ENCODE measurements at regions not wholly inside any gene's neighbourhood (a gene's known extent, or its start where the extent isn't known, plus 50 kb on each side); places are given as distances from the start of the nearest gene placed in this dataset.

DNA sequence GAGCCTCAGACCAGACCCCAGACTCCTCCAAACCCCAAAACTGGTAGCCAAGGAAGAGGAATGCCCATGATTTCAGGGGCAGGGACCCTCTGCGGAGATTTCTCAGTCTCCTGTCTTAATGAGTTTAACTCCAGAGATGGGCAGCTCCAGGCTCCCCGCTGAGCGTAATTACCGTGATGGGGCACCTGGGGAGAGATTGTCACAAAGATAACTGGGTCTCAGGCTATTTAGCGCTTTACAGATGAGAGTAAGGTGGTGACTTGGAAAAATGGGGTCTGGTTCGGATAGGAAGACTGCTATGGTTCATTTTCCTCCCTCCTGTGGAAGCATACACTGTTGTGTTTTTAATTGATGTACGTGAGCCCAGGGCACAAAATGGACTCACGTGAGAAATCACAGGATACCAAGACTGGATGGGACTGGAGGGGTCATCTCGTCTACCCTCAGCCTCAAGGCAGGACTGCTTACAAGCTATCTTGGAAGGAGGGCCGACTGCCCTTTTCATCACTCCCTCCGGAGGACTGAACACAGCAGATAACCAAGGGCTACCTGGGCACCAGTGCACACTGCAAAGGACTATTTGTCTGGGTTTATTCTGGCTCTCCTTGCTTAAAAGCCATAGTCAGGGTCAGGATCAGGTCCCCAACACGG is 427.8 kb downstream of the ZNF521 start:
- Histone ChIP-seq H3K9ac (ENCODE audit: low read depth, low read length) (no peak overlapping the region), H3K4me1 (ENCODE audit: insufficient read depth, low read length) (peaks cover 8% of the 10 kb centered on the region; the same call in 1 of the 2 replicates), H3K9me3 (ENCODE audit: insufficient read depth, low read depth, low read length) (no peaks in the 10 kb centered on the region), H3K27me3 (ENCODE audit: insufficient read depth, low read length) (peaks cover 14% of the 10 kb centered on the region; the same call in 1 of the 2 replicates), H3K36me3 (ENCODE audit: insufficient read depth, low read depth, low read length) (no peaks in the 10 kb centered on the region), H3K4me3 (ENCODE audit: low read length) (no peak overlapping the region), H3K27ac (ENCODE audit: low read length) (no peak overlapping the region)

GRCh38 chr18:24926649-24927048 is 425.3 kb downstream of the ZNF521 start:
- Histone ChIP-seq H3K4me1 (ENCODE audit: insufficient read depth, low read length) (peaks cover 17% of the 10 kb centered on the region; the same call in 1 of the 2 replicates), H3K27me3 (ENCODE audit: insufficient read depth, low read length) (peaks cover 14% of the 10 kb centered on the region; the same call in 1 of the 2 replicates), H3K27ac (ENCODE audit: low read length) (no peak overlapping the region), H3K9ac (ENCODE audit: low read depth, low read length) (no peak overlapping the region), H3K9me3 (ENCODE audit: insufficient read depth, low read depth, low read length) (no peaks in the 10 kb centered on the region), H3K4me3 (ENCODE audit: low read length) (no peak overlapping the region), H3K36me3 (ENCODE audit: insufficient read depth, low read depth, low read length) (no peaks in the 10 kb centered on the region)

GRCh38 chr18:24928301-24928878 is 423.6 kb downstream of the ZNF521 start:
- Histone ChIP-seq H3K9ac (ENCODE audit: low read depth, low read length) (no peak overlapping the region), H3K4me1 (ENCODE audit: insufficient read depth, low read length) (peaks cover 17% of the 10 kb centered on the region; the same call in 1 of the 2 replicates), H3K4me3 (ENCODE audit: low read length) (no peak overlapping the region), H3K36me3 (ENCODE audit: insufficient read depth, low read depth, low read length) (no peaks in the 10 kb centered on the region), H3K9me3 (ENCODE audit: insufficient read depth, low read depth, low read length) (no peaks in the 10 kb centered on the region), H3K27ac (ENCODE audit: low read length) (no peak overlapping the region), H3K27me3 (ENCODE audit: insufficient read depth, low read length) (peaks cover 11% of the 10 kb centered on the region; the same call in 1 of the 2 replicates)

DNA sequence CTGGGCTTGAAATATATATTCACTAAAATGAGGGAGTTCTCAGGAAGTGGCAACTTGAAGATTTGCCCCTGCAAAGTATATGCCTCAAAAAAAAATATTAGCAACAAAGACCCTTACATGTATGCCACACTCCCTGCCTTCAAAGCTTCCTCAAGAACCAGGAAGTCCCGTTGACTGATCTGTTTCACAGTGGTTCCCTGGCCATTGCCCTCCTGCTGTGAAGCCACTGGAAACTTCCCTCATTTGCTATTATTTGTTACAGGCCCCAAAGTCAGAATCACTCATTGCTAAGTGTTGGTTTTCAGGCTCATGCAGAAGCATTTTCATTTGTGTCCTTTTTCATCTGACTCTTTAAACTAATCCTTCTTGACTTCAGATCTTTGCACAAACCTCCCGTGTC is 421.5 kb downstream of the ZNF521 start:
- Histone ChIP-seq H3K36me3 (ENCODE audit: insufficient read depth, low read depth, low read length) (no peaks in the 10 kb centered on the region), H3K4me1 (ENCODE audit: insufficient read depth, low read length) (peaks cover 9% of the 10 kb centered on the region; the same call in 1 of the 2 replicates), H3K27ac (ENCODE audit: low read length) (no peak overlapping the region), H3K27me3 (ENCODE audit: insufficient read depth, low read length) (no peaks in the 10 kb centered on the region), H3K9ac (ENCODE audit: low read depth, low read length) (no peak overlapping the region), H3K4me3 (ENCODE audit: low read length) (no peak overlapping the region), H3K9me3 (ENCODE audit: insufficient read depth, low read depth, low read length) (no peaks in the 10 kb centered on the region)

- Histone ChIP-seq H3K9me3 (ENCODE audit: insufficient read depth, low read depth, low read length) (no peaks in the 10 kb centered on the region), H3K4me3 (ENCODE audit: low read length) (no peak overlapping the region), H3K9ac (ENCODE audit: low read depth, low read length) (no peak overlapping the region), H3K27me3 (ENCODE audit: insufficient read depth, low read length) (no peaks in the 10 kb centered on the region), H3K4me1 (ENCODE audit: insufficient read depth, low read length) (peaks cover 9% of the 10 kb centered on the region; the same call in 1 of the 2 replicates), H3K36me3 (ENCODE audit: insufficient read depth, low read depth, low read length) (no peaks in the 10 kb centered on the region), H3K27ac (ENCODE audit: low read length) (no peak overlapping the region)
Observed at GRCh38 chr18:24930971-24931370, 421.0 kb downstream of the ZNF521 start.

- Histone ChIP-seq H3K4me3 (ENCODE audit: low read length) (no peak overlapping the region), H3K4me1 (ENCODE audit: insufficient read depth, low read length) (peaks cover 9% of the 10 kb centered on the region; the same call in 1 of the 2 replicates), H3K27me3 (ENCODE audit: insufficient read depth, low read length) (no peaks in the 10 kb centered on the region), H3K9ac (ENCODE audit: low read depth, low read length) (no peak overlapping the region), H3K27ac (ENCODE audit: low read length) (no peak overlapping the region), H3K9me3 (ENCODE audit: insufficient read depth, low read depth, low read length) (no peaks in the 10 kb centered on the region), H3K36me3 (ENCODE audit: insufficient read depth, low read depth, low read length) (no peaks in the 10 kb centered on the region)
Observed at GRCh38 chr18:24933345-24933744, 418.6 kb downstream of the ZNF521 start.

- Histone ChIP-seq H3K36me3 (ENCODE audit: insufficient read depth, low read depth, low read length) (no peaks in the 10 kb centered on the region), H3K27ac (ENCODE audit: low read length) (no peak overlapping the region), H3K4me1 (ENCODE audit: insufficient read depth, low read length) (peaks cover 9% of the 10 kb centered on the region; the same call in 1 of the 2 replicates), H3K9ac (ENCODE audit: low read depth, low read length) (no peak overlapping the region), H3K4me3 (ENCODE audit: low read length) (no peak overlapping the region), H3K27me3 (ENCODE audit: insufficient read depth, low read length) (no peaks in the 10 kb centered on the region), H3K9me3 (ENCODE audit: insufficient read depth, low read depth, low read length) (no peaks in the 10 kb centered on the region)
Observed at GRCh38 chr18:24934258-24934932, 417.6 kb downstream of the ZNF521 start.

- Histone ChIP-seq H3K4me1 (ENCODE audit: insufficient read depth, low read length) (peaks cover 9% of the 10 kb centered on the region; the same call in 1 of the 2 replicates), H3K36me3 (ENCODE audit: insufficient read depth, low read depth, low read length) (no peaks in the 10 kb centered on the region)
Observed at GRCh38 chr18:24935008-24935407, 417.0 kb downstream of the ZNF521 start.

DNA sequence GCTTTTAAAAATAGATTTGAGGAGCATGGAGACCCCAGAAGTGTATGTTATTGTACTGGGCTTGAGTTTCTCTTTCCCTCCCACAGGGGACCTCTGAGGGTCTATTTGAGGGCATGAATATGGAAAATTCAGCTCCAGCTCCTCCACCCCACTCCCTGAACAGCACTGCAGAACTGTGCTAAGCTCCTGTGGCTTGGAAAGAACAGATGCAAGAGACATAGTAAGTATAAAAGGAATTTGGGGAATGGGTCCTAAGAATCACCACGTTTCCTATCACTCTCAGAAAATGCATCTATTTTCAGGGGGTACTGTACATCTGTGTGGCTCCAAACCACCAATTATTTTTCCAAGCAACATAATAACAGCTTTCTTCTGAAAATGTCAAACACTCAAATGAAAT is 416.1 kb downstream of the ZNF521 start:
- Histone ChIP-seq H3K27ac (ENCODE audit: low read length) (no peak overlapping the region), H3K36me3 (ENCODE audit: insufficient read depth, low read depth, low read length) (no peaks in the 10 kb centered on the region), H3K27me3 (ENCODE audit: insufficient read depth, low read length) (no peaks in the 10 kb centered on the region), H3K9me3 (ENCODE audit: insufficient read depth, low read depth, low read length) (no peaks in the 10 kb centered on the region), H3K9ac (ENCODE audit: low read depth, low read length) (no peak overlapping the region), H3K4me3 (ENCODE audit: low read length) (no peak overlapping the region), H3K4me1 (ENCODE audit: insufficient read depth, low read length) (peaks cover 4% of the 10 kb centered on the region; the same call in 1 of the 2 replicates)

More at GRCh38 chr18:24935008-24935407, 417.0 kb downstream of the ZNF521 start:
- Histone ChIP-seq H3K4me3 (ENCODE audit: low read length) (no peak overlapping the region), H3K9ac (ENCODE audit: low read depth, low read length) (no peak overlapping the region), H3K27ac (ENCODE audit: low read length) (no peak overlapping the region), H3K27me3 (ENCODE audit: insufficient read depth, low read length) (no peaks in the 10 kb centered on the region), H3K9me3 (ENCODE audit: insufficient read depth, low read depth, low read length) (no peaks in the 10 kb centered on the region)

DNA sequence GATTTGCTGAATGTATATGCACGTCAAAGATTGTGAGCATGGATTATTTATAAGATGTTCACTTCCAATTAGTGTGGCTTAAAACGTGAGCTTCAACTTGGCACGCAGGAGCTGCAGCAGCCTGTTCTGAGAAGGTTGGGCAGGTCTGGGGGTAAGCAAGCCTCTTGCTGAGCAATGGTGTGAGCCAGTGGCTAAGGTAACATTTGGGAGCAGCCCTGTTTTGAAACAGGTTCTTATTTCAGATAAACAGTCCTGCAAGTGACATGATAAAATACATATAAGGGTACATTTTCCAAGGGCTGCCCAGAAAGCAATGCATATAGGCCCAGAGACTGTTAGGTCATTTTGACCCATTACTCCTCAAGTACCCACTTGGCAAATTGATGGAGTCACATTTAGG is 415.3 kb downstream of the ZNF521 start:
- Histone ChIP-seq H3K4me3 (ENCODE audit: low read length) (no peak overlapping the region), H3K9ac (ENCODE audit: low read depth, low read length) (no peak overlapping the region), H3K27ac (ENCODE audit: low read length) (no peak overlapping the region), H3K36me3 (ENCODE audit: insufficient read depth, low read depth, low read length) (no peaks in the 10 kb centered on the region), H3K27me3 (ENCODE audit: insufficient read depth, low read length) (no peaks in the 10 kb centered on the region), H3K9me3 (ENCODE audit: insufficient read depth, low read depth, low read length) (no peaks in the 10 kb centered on the region), H3K4me1 (ENCODE audit: insufficient read depth, low read length) (no peaks in the 10 kb centered on the region)

DNA sequence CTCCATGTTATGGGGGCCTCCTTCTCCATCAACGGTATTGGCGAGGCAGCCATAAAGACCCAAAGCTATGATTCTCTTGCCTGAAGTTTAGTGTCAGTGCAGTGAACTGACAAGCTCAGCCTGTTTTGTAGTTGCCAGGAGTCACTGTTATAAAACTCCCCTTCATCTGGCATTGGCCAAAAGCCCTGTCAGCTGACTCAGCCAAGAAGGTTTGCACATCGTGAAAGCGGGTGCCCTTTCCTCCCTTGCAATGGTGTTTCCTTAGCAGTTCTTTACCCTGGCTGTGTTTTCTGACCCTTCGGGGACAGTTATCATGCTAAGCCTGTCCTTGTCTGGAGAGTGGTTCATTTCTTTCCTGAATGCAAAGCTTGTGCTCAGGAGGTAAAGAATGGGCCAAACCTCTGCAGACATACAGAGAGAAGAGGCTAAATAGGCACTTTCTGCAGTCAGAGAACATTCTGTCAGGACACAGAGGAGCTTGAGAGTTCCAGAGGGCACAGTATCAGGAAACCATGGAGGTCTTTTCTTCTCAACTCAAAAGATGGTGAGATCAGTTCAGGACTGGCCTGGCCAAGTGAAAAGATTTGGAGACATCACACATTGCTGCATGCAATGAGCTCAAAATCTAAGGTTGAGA is 414.2 kb downstream of the ZNF521 start:
- H3K36me3 ChIP-seq (ENCODE audit: insufficient read depth, low read depth, low read length) = no peaks in the 10 kb centered on the region
- H3K9ac ChIP-seq (ENCODE audit: low read depth, low read length) = no peak overlapping the region
- H3K4me3 ChIP-seq (ENCODE audit: low read length) = no peak overlapping the region
- no peaks in the 10 kb centered on the region for H3K27me3 ChIP-seq (ENCODE audit: insufficient read depth, low read length)
- no peaks in the 10 kb centered on the region for H3K4me1 ChIP-seq (ENCODE audit: insufficient read depth, low read length)
- no peak overlapping the region for H3K27ac ChIP-seq (ENCODE audit: low read length)
- no peaks in the 10 kb centered on the region for H3K9me3 ChIP-seq (ENCODE audit: insufficient read depth, low read depth, low read length)

Measured in iPS-20b (cell line).